ENCODE measurements at regions not wholly inside any gene's neighbourhood (a gene's known extent, or its start where the extent isn't known, plus 50 kb on each side); places are given as distances from the start of the nearest gene placed in this dataset.

- no peak for DNase-seq
- H3K27me3 ChIP-seq, result no peaks in the 10 kb centered on the region
- no peak overlapping the region for H3K4me3 ChIP-seq
- WGBS, 5 donors, result 76 to 82% (median 78%) methylated on average over 3 of the region's 3 CpGs
- no peak overlapping the region for H3K27ac ChIP-seq
- intact Hi-C loops (cut with DNase I; ENCODE audit: low total_unique reads), result no loop called here
- TF ChIP-seq POLR2A (IDR thresholded peaks at IDR 0.05) (no peak), EP300 (IDR thresholded peaks at IDR 0.05) (no peak), CTCF (IDR thresholded peaks at IDR 0.05) (no peak), POLR2AphosphoS5 (IDR thresholded peaks at IDR 0.05) (no peak)
- H3K9me3 ChIP-seq, result no peaks in the 10 kb centered on the region
- H3K4me1 ChIP-seq, result no peaks in the 10 kb centered on the region
- H3K36me3 ChIP-seq, result no peaks in the 10 kb centered on the region
Observed at GRCh38 chr3:22798461-22798860, 404.7 kb upstream of the UBE2E2 start.

GRCh38 chr3:22819209-22819608 is 383.9 kb upstream of the UBE2E2 start:
- peaks cover 0 to 4% (median 0%) of the 10 kb centered on the region in 4 donors for H3K9me3 ChIP-seq
- no peaks in the 10 kb centered on the region for H3K27me3 ChIP-seq
- H3K4me3 ChIP-seq, result no peak overlapping the region
- intact Hi-C loops (cut with DNase I; ENCODE audit: low total_unique reads), result no loop called here
- 80 to 100% (median 95%) methylated on average over 2 of the region's 2 CpGs for WGBS, 5 donors
- TF ChIP-seq POLR2AphosphoS5 (IDR thresholded peaks at IDR 0.05) (no peak), CTCF (IDR thresholded peaks at IDR 0.05) (no peak), EP300 (IDR thresholded peaks at IDR 0.05) (no peak), POLR2A (IDR thresholded peaks at IDR 0.05) (no peak)
- no peaks in the 10 kb centered on the region for H3K36me3 ChIP-seq
- no peak overlapping the region for H3K27ac ChIP-seq
- H3K4me1 ChIP-seq, result no peaks in the 10 kb centered on the region
- no peak for DNase-seq

- no peaks in the 10 kb centered on the region for H3K27me3 ChIP-seq
- 7 to 20% (median 12%) methylated on average over 2 of the region's 2 CpGs for WGBS, 5 donors
- peak in 1 of 2 donors; percentile 41 for DNase-seq
Observed at GRCh38 chr3:22835041-22835440, 368.1 kb upstream of the UBE2E2 start.

GRCh38 chr3:22836131-22836530 is 367.0 kb upstream of the UBE2E2 start:
- no peak for DNase-seq
- WGBS, 5 donors, result 18 to 47% (median 30%) methylated on average over 1 of the region's 1 CpG
- Histone ChIP-seq H3K27me3 (no peaks in the 10 kb centered on the region), H3K27ac (no peak overlapping the region), H3K4me3 (no peak overlapping the region), H3K4me1 (peaks cover 0 to 6% (median 4%) of the 10 kb centered on the region in 4 donors), H3K9me3 (peaks cover 0 to 2% (median under 1%) of the 10 kb centered on the region in 4 donors), H3K36me3 (no peaks in the 10 kb centered on the region)
- no peak for TF ChIP-seq EP300 (IDR thresholded peaks at IDR 0.05)
- no peak for TF ChIP-seq POLR2AphosphoS5 (IDR thresholded peaks at IDR 0.05)
- TF ChIP-seq POLR2A (IDR thresholded peaks at IDR 0.05), result no peak
- no peak for TF ChIP-seq CTCF (IDR thresholded peaks at IDR 0.05)
- intact Hi-C loops (cut with DNase I; ENCODE audit: low total_unique reads), result no loop called here

More at GRCh38 chr3:22835041-22835440, 368.1 kb upstream of the UBE2E2 start:
- intact Hi-C loops (cut with DNase I; ENCODE audit: low total_unique reads), result no loop called here
- H3K36me3 ChIP-seq, result no peaks in the 10 kb centered on the region
- no peaks in the 10 kb centered on the region for H3K9me3 ChIP-seq
- no peak overlapping the region for H3K4me3 ChIP-seq
- peaks cover 0 to 6% (median 4%) of the 10 kb centered on the region in 4 donors for H3K4me1 ChIP-seq
- no peak overlapping the region for H3K27ac ChIP-seq
- TF ChIP-seq CTCF (IDR thresholded peaks at IDR 0.05), result no peak

Measured in stomach (tissue), 8 donors.